ENCODE measurements at regions not wholly inside any gene's neighbourhood (a gene's known extent, or its start where the extent isn't known, plus 50 kb on each side); places are given as distances from the start of the nearest gene placed in this dataset.

GRCh38 chr5:5085381-5085780, 54.7 kb upstream of the ADAMTS16 start:
- no peak for DNase-seq (ENCODE audit: low read depth, low spot score)
- in situ Hi-C loops (cut with HindIII; ENCODE audit: low pct_unique_long_range_greater_than_20kb, low sequenced_read_pairs) = no loop called here

GRCh38 chr5:5089895-5090649, 50.1 kb upstream of the ADAMTS16 start:
- in situ Hi-C loops (cut with HindIII; ENCODE audit: low pct_unique_long_range_greater_than_20kb, low sequenced_read_pairs) = no loop called here
- DNase-seq (ENCODE audit: low read depth, low spot score) = no peak

Data from SK-MEL-5 (cell line).